H1 (cell line): ENCODE measurements at regions not wholly inside any gene's neighbourhood (a gene's known extent, or its start where the extent isn't known, plus 50 kb on each side); places are given as distances from the start of the nearest gene placed in this dataset.

Source experiments
- CTCF ChIA-PET: fragments of 300-600 bp; sonication (Branson Sonifier 250); formaldehyde crosslinking; loops from one replicate; lab custom pipeline; 2021; ENCODE audit not compliant: partially characterized antibody; lab: Charles Lee
- POLR2A ChIA-PET: fragments of 300-600 bp; sonication (Branson Sonifier 250); formaldehyde crosslinking; loops from one replicate; lab custom pipeline; 2021; ENCODE audit warnings: inconsistent platforms; ENCODE audit not compliant: partially characterized antibody; lab: Charles Lee
- DNase-seq, 2 experiments: peaks; one replicate each; pipeline versions ENCODE4 v3.0.0 to v3.0.0-alpha.2; 2010 to 2022; ENCODE audit warnings: low spot score in 2 of 2, low read depth in 1 of 2, mixed read lengths in 1 of 2
- FAIRE-seq: peaks from 2 replicates; lab custom pipeline; 2011; peaks lifted over from hg19 to GRCh38; lab: Jason Lieb, UNC
- H2AFZ ChIP-seq: 2 replicates; pipeline ENCODE4 v1.8.1; 2012; ENCODE audit warnings: low read length, inconsistent platforms
- H2AK5ac ChIP-seq: 2 replicates; pipeline ENCODE4 v1.6.1; 2013; ENCODE audit warnings: low read depth, low read length
- H2BK120ac ChIP-seq: replicated peaks from 2 replicates; pipeline ENCODE3; 2013; ENCODE audit warnings: low read depth, low read length, inconsistent platforms
- H2BK12ac ChIP-seq: 2 replicates; pipeline ENCODE4 v1.6.1; 2013; ENCODE audit warnings: low read depth, low read length
- H2BK15ac ChIP-seq: 2 replicates; pipeline ENCODE4 v1.6.1; 2013; ENCODE audit warnings: low read length
- H2BK20ac ChIP-seq: 2 replicates; pipeline ENCODE4 v1.6.1; 2013; ENCODE audit warnings: low read length
- H2BK5ac ChIP-seq: 2 replicates; pipeline ENCODE4 v1.6.1; 2013; ENCODE audit warnings: low read depth, low read length
- H3K14ac ChIP-seq: 2 replicates; pipeline ENCODE4 v1.6.1; 2013; ENCODE audit warnings: inconsistent platforms; ENCODE audit not compliant: insufficient read length
- H3K18ac ChIP-seq: 2 replicates; pipeline ENCODE4 v1.6.1; 2013; ENCODE audit warnings: low read length; ENCODE audit errors: extremely low read depth
- H3K23ac ChIP-seq: 2 replicates; pipeline ENCODE4 v1.6.1; 2013; ENCODE audit warnings: inconsistent platforms; ENCODE audit not compliant: insufficient read length
- H3K23me2 ChIP-seq: 2 replicates; pipeline ENCODE4 v1.6.1; 2013; ENCODE audit warnings: low read depth, low read length
- H3K27ac ChIP-seq: 2 replicates; pipeline ENCODE4 v1.6.1; 2011; ENCODE audit warnings: low read depth, low read length, inconsistent platforms
- H3K27me3 ChIP-seq, 4 experiments: replicated peaks in 1 of 4; 1 replicate in 1 of 4; 2 replicates in 3 of 4; pipeline versions ENCODE4 v1.6.1 to v1.8.1; 2011 to 2013; ENCODE audit warnings: low read length in 3 of 4, mild to moderate bottlenecking in 3 of 4, inconsistent platforms in 2 of 4, mixed read lengths in 2 of 4, moderate library complexity in 1 of 4; ENCODE audit not compliant: control insufficient read depth in 3 of 4, insufficient read depth in 3 of 4; ENCODE audit errors: extremely low read depth in 1 of 4
- H3K36me3 ChIP-seq, 4 experiments: 2 replicates each; pipeline versions ENCODE4 v1.6.1 to v1.8.1; 2011 to 2013; ENCODE audit warnings: mild to moderate bottlenecking in 4 of 4, low read length in 3 of 4, moderate library complexity in 2 of 4, control low read depth in 1 of 4, inconsistent platforms in 1 of 4; ENCODE audit not compliant: insufficient read depth in 4 of 4, control insufficient read depth in 2 of 4
- H3K4ac ChIP-seq: replicated peaks from 2 replicates; pipeline ENCODE3; 2013; ENCODE audit warnings: low read length, low read depth, mixed read lengths, inconsistent platforms; ENCODE audit not compliant: insufficient read length
- H3K4me1 ChIP-seq, 4 experiments: replicated peaks in 1 of 4; 1 replicate in 1 of 4; 2 replicates in 3 of 4; pipeline versions ENCODE4 v1.6.1 to v1.8.1; 2011 to 2013; ENCODE audit warnings: low read length in 3 of 4, inconsistent platforms in 2 of 4, mixed read lengths in 1 of 4; ENCODE audit not compliant: insufficient read depth in 4 of 4, control insufficient read depth in 3 of 4
- H3K4me2 ChIP-seq, 2 experiments: 2 replicates each; pipeline versions ENCODE4 v1.6.1 to v1.8.1; 2011 to 2013; ENCODE audit warnings: low read depth in 2 of 2, low read length in 2 of 2, control low read depth in 1 of 2, inconsistent platforms in 1 of 2, mild to moderate bottlenecking in 1 of 2; ENCODE audit not compliant: insufficient read depth in 1 of 2
- H3K4me3 ChIP-seq, 4 experiments: fragments of 200-600, 300-600 bp in 1 of 4; sonication (generic), shearing (Covaris generic), sonication (Bioruptor Twin) in 1 of 4; 2 replicates each; pipeline versions ENCODE4 v1.5.1 to v1.8.1; 2011 to 2016; ENCODE audit warnings: low read length in 4 of 4, low read depth in 3 of 4, control low read depth in 2 of 4, inconsistent platforms in 2 of 4, mild to moderate bottlenecking in 2 of 4, mixed read lengths in 1 of 4, moderate library complexity in 1 of 4; ENCODE audit not compliant: insufficient read depth in 2 of 4; ENCODE audit errors: extremely low read depth in 1 of 4
- H3K56ac ChIP-seq: replicated peaks from 2 replicates; pipeline ENCODE3; 2013; ENCODE audit warnings: low read depth, mild to moderate bottlenecking, mixed read lengths, low read length, inconsistent platforms; ENCODE audit not compliant: insufficient read length
- H3K79me1 ChIP-seq: 2 replicates; pipeline ENCODE4 v1.6.1; 2013; ENCODE audit warnings: low read depth, low read length, control low read depth
- H3K79me2 ChIP-seq, 2 experiments: 2 replicates each; pipeline versions ENCODE4 v1.6.1 to v1.8.1; 2012 to 2013; ENCODE audit warnings: low read length in 2 of 2, mild to moderate bottlenecking in 2 of 2, inconsistent platforms in 1 of 2; ENCODE audit not compliant: insufficient read depth in 2 of 2, control insufficient read depth in 1 of 2
- H3K9ac ChIP-seq, 4 experiments: replicated peaks in 1 of 4; 1 replicate in 1 of 4; 2 replicates in 3 of 4; pipeline versions ENCODE4 v1.6.1 to v1.8.1; 2011 to 2013; ENCODE audit warnings: low read depth in 3 of 4, low read length in 3 of 4, control low read depth in 2 of 4, mild to moderate bottlenecking in 2 of 4, moderate library complexity in 2 of 4, inconsistent platforms in 1 of 4; ENCODE audit errors: extremely low read depth in 1 of 4
- H3K9me3 ChIP-seq, 2 experiments: 2 replicates each; pipeline versions ENCODE4 v1.6.1 to v1.8.1; 2012 to 2013; ENCODE audit warnings: mild to moderate bottlenecking in 2 of 2, moderate library complexity in 2 of 2, control low read depth in 1 of 2, inconsistent platforms in 1 of 2, low read depth in 1 of 2, low read length in 1 of 2, mixed read lengths in 1 of 2; ENCODE audit not compliant: insufficient read depth in 2 of 2
- H4K20me1 ChIP-seq, 2 experiments: replicated peaks in 1 of 2; 2 replicates each; pipeline versions ENCODE3 to v1.8.1; 2011 to 2013; ENCODE audit warnings: inconsistent platforms in 2 of 2, low read length in 2 of 2, mild to moderate bottlenecking in 1 of 2; ENCODE audit not compliant: insufficient read depth in 2 of 2, control insufficient read depth in 1 of 2
- H4K5ac ChIP-seq: 2 replicates; pipeline ENCODE4 v1.6.1; 2013; ENCODE audit warnings: low read length, low read depth, mixed read lengths, inconsistent platforms; ENCODE audit not compliant: insufficient read length
- H4K8ac ChIP-seq: 2 replicates; pipeline ENCODE4 v1.8.0; 2013; ENCODE audit warnings: mild to moderate bottlenecking, moderate library complexity, low read length, inconsistent platforms; ENCODE audit not compliant: insufficient read depth; ENCODE audit errors: extremely low read depth
- H4K91ac ChIP-seq: replicated peaks from 2 replicates; pipeline ENCODE3; 2013; ENCODE audit warnings: low read length, mixed read lengths, inconsistent platforms; ENCODE audit not compliant: insufficient read length
- CHD2 ChIP-seq: IDR thresholded peaks from 2 replicates; pipeline ENCODE4 v1.6.1; 2012; ENCODE audit warnings: low read length, improper control_type of control experiment
- TAF1 ChIP-seq: IDR thresholded peaks from 2 replicates; pipeline ENCODE4 v1.6.1; 2011; ENCODE audit warnings: mild to moderate bottlenecking, low read depth, low read length
- WGBS, 2 experiments: shearing (Covaris generic) in 1 of 2; methylation state at CpG; one replicate each; pipeline versions ENCODE4 v1.1.6 to v1.1.7; 2013 to 2015; ENCODE audit warnings: low lambda C conversion rate in 2 of 2, mixed read lengths in 2 of 2, inconsistent platforms in 1 of 2, low coverage in 1 of 2, missing lambda C conversion rate in 1 of 2; ENCODE audit not compliant: insufficient replicate concordance in 2 of 2, insufficient coverage in 1 of 2, insufficient read length in 1 of 2; ENCODE audit errors: extremely low coverage in 1 of 2, missing lambda C conversion rate in 1 of 2; 5-methylcytosine and 5-hydroxymethylcytosine counted together

DNA sequence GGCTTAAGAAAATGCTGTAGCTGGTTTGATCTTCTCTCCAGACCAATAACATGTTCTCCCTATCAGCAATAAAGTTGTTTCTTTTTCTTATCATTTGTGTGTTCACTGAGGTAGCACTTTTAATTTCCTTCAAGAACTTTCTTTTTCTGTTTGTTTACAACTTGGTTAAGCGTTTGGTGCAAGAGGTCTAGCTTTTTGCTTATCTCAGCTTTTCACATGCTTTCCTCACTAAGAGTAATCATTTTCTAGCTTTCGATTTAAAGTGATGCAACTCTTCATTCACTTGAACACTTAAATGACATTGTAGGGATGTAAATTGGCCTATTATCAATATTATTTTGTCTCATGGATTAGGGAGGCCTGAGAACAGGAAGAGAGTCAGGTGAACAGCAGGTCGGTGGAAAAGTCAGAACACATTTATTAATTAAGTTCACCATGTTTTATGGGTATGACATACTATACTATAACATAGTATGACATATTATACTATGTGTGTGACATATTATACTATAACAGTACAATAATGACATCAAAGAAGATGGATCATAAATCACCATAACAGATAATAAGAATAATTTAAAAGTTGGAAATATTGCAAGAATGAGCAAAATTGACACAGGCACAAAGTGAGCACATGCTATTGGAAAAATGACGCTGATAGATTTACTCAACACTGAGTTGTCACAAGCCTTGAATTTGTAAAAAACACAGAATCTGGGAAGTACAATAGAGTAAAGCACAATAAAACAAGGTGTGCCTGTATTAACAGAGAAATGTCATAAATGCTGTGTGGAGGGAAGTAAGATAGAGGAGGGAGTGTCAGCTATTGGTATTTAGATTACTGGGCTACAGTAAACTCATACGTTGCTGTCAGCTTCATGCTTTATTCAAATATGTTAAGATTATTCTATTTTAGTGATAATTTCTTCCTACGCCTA, 218.6 kb upstream of the SLC7A11 start:
- no peak overlapping the region for H3K18ac ChIP-seq
- 84% methylated on average over 6 of the region's 6 CpGs; no CpG with 5 or more reads in 1 of the 2 experiments for WGBS, 2 experiments
- H4K5ac ChIP-seq: no peak overlapping the region
- H3K36me3 ChIP-seq: no peaks in the 10 kb centered on the region
- TF ChIP-seq CHD2: no peak
- no peak for TF ChIP-seq TAF1
- FAIRE-seq (no peak), DNase-seq (no peak)
- no peaks in the 10 kb centered on the region for H3K4me1 ChIP-seq
- no peaks in the 10 kb centered on the region for H3K27me3 ChIP-seq
- no peak overlapping the region for H3K4ac ChIP-seq
- ChIA-PET POLR2A (no interaction called here), CTCF (no interaction called here)
- H3K79me1 ChIP-seq: no peaks in the 10 kb centered on the region
- H3K9me3 ChIP-seq: no peaks in the 10 kb centered on the region
- no peak overlapping the region for H3K4me3 ChIP-seq
- no peak overlapping the region for H3K27ac ChIP-seq
- no peak overlapping the region for H2BK12ac ChIP-seq
- no peak overlapping the region for H3K23ac ChIP-seq
- H2BK15ac ChIP-seq: no peak overlapping the region
- H4K91ac ChIP-seq: no peak overlapping the region
- H4K20me1 ChIP-seq: no peaks in the 10 kb centered on the region
- H3K9ac ChIP-seq: no peak overlapping the region
- H3K56ac ChIP-seq: no peak overlapping the region
- no peaks in the 10 kb centered on the region for H3K79me2 ChIP-seq
- no peaks in the 10 kb centered on the region for H3K23me2 ChIP-seq
- H2AK5ac ChIP-seq: no peak overlapping the region
- H2AFZ ChIP-seq: no peak overlapping the region
- no peak overlapping the region for H3K14ac ChIP-seq
- H2BK5ac ChIP-seq: no peak overlapping the region
- H2BK120ac ChIP-seq: no peak overlapping the region
- no peak overlapping the region for H3K4me2 ChIP-seq
- H4K8ac ChIP-seq: no peak overlapping the region
- no peak overlapping the region for H2BK20ac ChIP-seq
